ENCODE measurements at regions not wholly inside any gene's neighbourhood (a gene's known extent, or its start where the extent isn't known, plus 50 kb on each side); places are given as distances from the start of the nearest gene placed in this dataset.

- TF ChIP-seq CTCF (IDR thresholded peaks at IDR 0.05) = no peak
- TF ChIP-seq POLR2AphosphoS5 (IDR thresholded peaks at IDR 0.05) = no peak
Observed at GRCh38 chr4:128457726-128458125, 170.1 kb upstream of the PGRMC2 start.

Measured in breast epithelium (tissue), 3 donors.